ENCODE measurements at regions not wholly inside any gene's neighbourhood (a gene's known extent, or its start where the extent isn't known, plus 50 kb on each side); places are given as distances from the start of the nearest gene placed in this dataset.
A peak's percentile ranks its signal among the peaks of the same experiment; 100 is the strongest.

- no peak for FAIRE-seq
Observed at GRCh38 chr14:58833634-58834378, 196.0 kb downstream of the DACT1 start.

GRCh38 chr14:58836303-58836974, 198.7 kb downstream of the DACT1 start:
- DNase-seq (ENCODE audit: insufficient read length, low spot score) (no peak), FAIRE-seq (no peak)

More at GRCh38 chr14:58833634-58834378, 196.0 kb downstream of the DACT1 start:
- DNase-seq (ENCODE audit: insufficient read length, low spot score): no peak

GRCh38 chr14:58839233-58839632, 201.5 kb downstream of the DACT1 start:
- no peak for FAIRE-seq
- DNase-seq (ENCODE audit: insufficient read length, low spot score): no peak

- DNase-seq (ENCODE audit: insufficient read length, low spot score) (no peak), FAIRE-seq (no peak)
Observed at GRCh38 chr14:58844544-58844943, 206.8 kb downstream of the DACT1 start.

GRCh38 chr14:58846682-58847465, 209.1 kb downstream of the DACT1 start:
- DNase-seq (ENCODE audit: insufficient read length, low spot score) (no peak), FAIRE-seq (no peak)

GRCh38 chr14:58848365-58848764, 210.6 kb downstream of the DACT1 start:
- FAIRE-seq (no peak), DNase-seq (ENCODE audit: insufficient read length, low spot score) (no peak)

GRCh38 chr14:58849601-58850000, 211.8 kb downstream of the DACT1 start:
- FAIRE-seq (no peak), DNase-seq (ENCODE audit: insufficient read length, low spot score) (no peak)

GRCh38 chr14:58850011-58850410, 212.2 kb downstream of the DACT1 start:
- FAIRE-seq: no peak
- no peak for DNase-seq (ENCODE audit: insufficient read length, low spot score)

- no peak for FAIRE-seq
Observed at GRCh38 chr14:58861586-58861985, 223.8 kb downstream of the DACT1 start.

GRCh38 chr14:58862416-58863160, 224.8 kb downstream of the DACT1 start:
- FAIRE-seq (no peak), DNase-seq (ENCODE audit: insufficient read length, low spot score) (no peak)

More at GRCh38 chr14:58861586-58861985, 223.8 kb downstream of the DACT1 start:
- DNase-seq (ENCODE audit: insufficient read length, low spot score): no peak

- no peak for DNase-seq (ENCODE audit: insufficient read length, low spot score)
- FAIRE-seq: no peak
Observed at GRCh38 chr14:58863661-58864345, 226.0 kb downstream of the DACT1 start.

GRCh38 chr14:58864751-58865513, 227.2 kb downstream of the DACT1 start:
- FAIRE-seq (no peak), DNase-seq (ENCODE audit: insufficient read length, low spot score) (no peak)

GRCh38 chr14:58865514-58866281, 227.9 kb downstream of the DACT1 start:
- DNase-seq (ENCODE audit: insufficient read length, low spot score): no peak
- FAIRE-seq: peak; percentile 21

- FAIRE-seq: no peak
Observed at GRCh38 chr14:58866391-58866790, 228.6 kb downstream of the DACT1 start.

GRCh38 chr14:58870961-58871360, 233.2 kb downstream of the DACT1 start:
- FAIRE-seq (no peak), DNase-seq (ENCODE audit: insufficient read length, low spot score) (no peak)

More at GRCh38 chr14:58866391-58866790, 228.6 kb downstream of the DACT1 start:
- DNase-seq (ENCODE audit: insufficient read length, low spot score): no peak

GRCh38 chr14:58871573-58871972, 233.8 kb downstream of the DACT1 start:
- FAIRE-seq (no peak), DNase-seq (ENCODE audit: insufficient read length, low spot score) (no peak)

- no peak for DNase-seq (ENCODE audit: insufficient read length, low spot score)
- FAIRE-seq: no peak
Observed at GRCh38 chr14:58872061-58872460, 234.3 kb downstream of the DACT1 start.

GRCh38 chr14:58873228-58873953, 235.6 kb downstream of the DACT1 start:
- FAIRE-seq: no peak

More at GRCh38 chr14:58873228-58873953, 235.6 kb downstream of the DACT1 start:
- no peak for DNase-seq (ENCODE audit: insufficient read length, low spot score)
